ENCODE measurements at regions not wholly inside any gene's neighbourhood (a gene's known extent, or its start where the extent isn't known, plus 50 kb on each side); places are given as distances from the start of the nearest gene placed in this dataset.
"Not testable (repeated sequence)": the region's sequence is repeated elsewhere in the genome, so short reads cannot be mapped to it uniquely, and the experiment has no call there.

GRCh38 chr14:106347291-106347778 is 821.0 kb downstream of the TMEM121 start:
- H3K9me3 ChIP-seq (ENCODE audit: control insufficient read depth, low read length): no peaks in the 10 kb centered on the region
- H3K4me3 ChIP-seq (ENCODE audit: low read length): no peak overlapping the region
- no peak overlapping the region for H3K9ac ChIP-seq (ENCODE audit: low read length)
- no peaks in the 10 kb centered on the region for H3K36me3 ChIP-seq (ENCODE audit: control insufficient read depth, insufficient read depth, low read length)
- H3K4me1 ChIP-seq (ENCODE audit: control insufficient read depth, insufficient read depth, low read length): no peaks in the 10 kb centered on the region
- H3K27me3 ChIP-seq (ENCODE audit: control insufficient read depth, insufficient read depth, low read length): no peaks in the 10 kb centered on the region

GRCh38 chr14:106347890-106348755 is 821.7 kb downstream of the TMEM121 start:
- Histone ChIP-seq H3K9ac (ENCODE audit: low read length) (no peak overlapping the region), H3K4me3 (ENCODE audit: low read length) (no peak overlapping the region), H3K36me3 (ENCODE audit: control insufficient read depth, insufficient read depth, low read length) (no peaks in the 10 kb centered on the region), H3K27me3 (ENCODE audit: control insufficient read depth, insufficient read depth, low read length) (no peaks in the 10 kb centered on the region), H3K9me3 (ENCODE audit: control insufficient read depth, low read length) (no peaks in the 10 kb centered on the region), H3K4me1 (ENCODE audit: control insufficient read depth, insufficient read depth, low read length) (no peaks in the 10 kb centered on the region)

- not testable (repeated sequence) for H3K9ac ChIP-seq (ENCODE audit: low read length); H3K27me3 ChIP-seq (ENCODE audit: control insufficient read depth, insufficient read depth, low read length); H3K4me3 ChIP-seq (ENCODE audit: low read length); H3K4me1 ChIP-seq (ENCODE audit: control insufficient read depth, insufficient read depth, low read length); H3K36me3 ChIP-seq (ENCODE audit: control insufficient read depth, insufficient read depth, low read length); H3K9me3 ChIP-seq (ENCODE audit: control insufficient read depth, low read length)
Observed at GRCh38 chr14:106348873-106349540, 822.6 kb downstream of the TMEM121 start.

- not testable (repeated sequence) for H3K4me1 ChIP-seq (ENCODE audit: control insufficient read depth, insufficient read depth, low read length); H3K4me3 ChIP-seq (ENCODE audit: low read length); H3K36me3 ChIP-seq (ENCODE audit: control insufficient read depth, insufficient read depth, low read length); H3K9me3 ChIP-seq (ENCODE audit: control insufficient read depth, low read length); H3K27me3 ChIP-seq (ENCODE audit: control insufficient read depth, insufficient read depth, low read length); H3K9ac ChIP-seq (ENCODE audit: low read length)
Observed at GRCh38 chr14:106349678-106350457, 823.5 kb downstream of the TMEM121 start.

- H3K27me3 ChIP-seq (ENCODE audit: control insufficient read depth, insufficient read depth, low read length); H3K9ac ChIP-seq (ENCODE audit: low read length); H3K4me3 ChIP-seq (ENCODE audit: low read length); H3K9me3 ChIP-seq (ENCODE audit: control insufficient read depth, low read length); H3K36me3 ChIP-seq (ENCODE audit: control insufficient read depth, insufficient read depth, low read length); H3K4me1 ChIP-seq (ENCODE audit: control insufficient read depth, insufficient read depth, low read length): not testable (repeated sequence)
Observed at GRCh38 chr14:106355007-106355791, 828.8 kb downstream of the TMEM121 start.

GRCh38 chr14:106355881-106356642 is 829.7 kb downstream of the TMEM121 start:
- H3K9me3 ChIP-seq (ENCODE audit: control insufficient read depth, low read length); H3K27me3 ChIP-seq (ENCODE audit: control insufficient read depth, insufficient read depth, low read length); H3K4me1 ChIP-seq (ENCODE audit: control insufficient read depth, insufficient read depth, low read length); H3K9ac ChIP-seq (ENCODE audit: low read length); H3K4me3 ChIP-seq (ENCODE audit: low read length); H3K36me3 ChIP-seq (ENCODE audit: control insufficient read depth, insufficient read depth, low read length): not testable (repeated sequence)

- not testable (repeated sequence) for H3K27me3 ChIP-seq (ENCODE audit: control insufficient read depth, insufficient read depth, low read length); H3K36me3 ChIP-seq (ENCODE audit: control insufficient read depth, insufficient read depth, low read length); H3K9ac ChIP-seq (ENCODE audit: low read length); H3K4me1 ChIP-seq (ENCODE audit: control insufficient read depth, insufficient read depth, low read length); H3K9me3 ChIP-seq (ENCODE audit: control insufficient read depth, low read length); H3K4me3 ChIP-seq (ENCODE audit: low read length)
Observed at GRCh38 chr14:106356643-106356930, 830.2 kb downstream of the TMEM121 start.

GRCh38 chr14:106359157-106359887 is 832.9 kb downstream of the TMEM121 start:
- not testable (repeated sequence) for H3K27me3 ChIP-seq (ENCODE audit: control insufficient read depth, insufficient read depth, low read length); H3K36me3 ChIP-seq (ENCODE audit: control insufficient read depth, insufficient read depth, low read length); H3K4me1 ChIP-seq (ENCODE audit: control insufficient read depth, insufficient read depth, low read length); H3K4me3 ChIP-seq (ENCODE audit: low read length); H3K9ac ChIP-seq (ENCODE audit: low read length); H3K9me3 ChIP-seq (ENCODE audit: control insufficient read depth, low read length)

- not testable (repeated sequence) for H3K4me3 ChIP-seq (ENCODE audit: low read length); H3K9ac ChIP-seq (ENCODE audit: low read length); H3K9me3 ChIP-seq (ENCODE audit: control insufficient read depth, low read length); H3K4me1 ChIP-seq (ENCODE audit: control insufficient read depth, insufficient read depth, low read length); H3K36me3 ChIP-seq (ENCODE audit: control insufficient read depth, insufficient read depth, low read length); H3K27me3 ChIP-seq (ENCODE audit: control insufficient read depth, insufficient read depth, low read length)
Observed at GRCh38 chr14:106365371-106365770, 839.0 kb downstream of the TMEM121 start.

GRCh38 chr14:106365894-106366293 is 839.5 kb downstream of the TMEM121 start:
- H3K36me3 ChIP-seq (ENCODE audit: control insufficient read depth, insufficient read depth, low read length); H3K9ac ChIP-seq (ENCODE audit: low read length); H3K27me3 ChIP-seq (ENCODE audit: control insufficient read depth, insufficient read depth, low read length); H3K4me1 ChIP-seq (ENCODE audit: control insufficient read depth, insufficient read depth, low read length); H3K9me3 ChIP-seq (ENCODE audit: control insufficient read depth, low read length); H3K4me3 ChIP-seq (ENCODE audit: low read length): not testable (repeated sequence)

- H3K9me3 ChIP-seq (ENCODE audit: control insufficient read depth, low read length); H3K27me3 ChIP-seq (ENCODE audit: control insufficient read depth, insufficient read depth, low read length); H3K4me3 ChIP-seq (ENCODE audit: low read length); H3K36me3 ChIP-seq (ENCODE audit: control insufficient read depth, insufficient read depth, low read length); H3K9ac ChIP-seq (ENCODE audit: low read length); H3K4me1 ChIP-seq (ENCODE audit: control insufficient read depth, insufficient read depth, low read length): not testable (repeated sequence)
Observed at GRCh38 chr14:106366971-106367370, 840.6 kb downstream of the TMEM121 start.
